ENCODE measurements at regions not wholly inside any gene's neighbourhood (a gene's known extent, or its start where the extent isn't known, plus 50 kb on each side); places are given as distances from the start of the nearest gene placed in this dataset.

GRCh38 chrX:117325706-117326105 is 790.9 kb downstream of the KLHL13 start:
- H3K36me3 Mint-ChIP-seq (ENCODE audit: low read depth): no peaks in the 10 kb centered on the region
- H3K4me3 Mint-ChIP-seq: no peak overlapping the region
- no peaks in the 10 kb centered on the region for H3K36me3 ChIP-seq (ENCODE audit: insufficient read depth, low read length)
- intact Hi-C loops (cut with DNase I, micrococcal nuclease): no loop called here
- no peak overlapping the region for H3K4me3 ChIP-seq (ENCODE audit: low read length)
- no peaks in the 10 kb centered on the region for H3K4me1 ChIP-seq (ENCODE audit: insufficient read depth, low read length)
- H3K27me3 Mint-ChIP-seq: no peaks in the 10 kb centered on the region
- CTCF ChIA-PET: no interaction called here
- no peak for ATAC-seq (ENCODE audit: poor library complexity)
- no peak overlapping the region for H3K27ac Mint-ChIP-seq
- no peaks in the 10 kb centered on the region for H3K27me3 ChIP-seq (ENCODE audit: control insufficient read depth in 1 of 2, insufficient read depth in 2 of 2, low read length in 2 of 2)
- no peak overlapping the region for H3K27ac ChIP-seq (ENCODE audit: low read depth in 1 of 2, low read length in 2 of 2)
- no peaks in the 10 kb centered on the region for H3K4me1 Mint-ChIP-seq (ENCODE audit: low read depth)
- peaks cover 0 to 5% of the 10 kb centered on the region in 2 experiments for H3K9me3 ChIP-seq (ENCODE audit: control insufficient read depth in 1 of 2, insufficient read depth in 1 of 2, low read length in 2 of 2)
- POLR2A ChIA-PET: no interaction called here
- DNase-seq: no peak
- H3K9me3 Mint-ChIP-seq: peaks cover 3% of the 10 kb centered on the region
- TF ChIP-seq CTCF (IDR thresholded peaks at IDR 0.05): no peak

GRCh38 chrX:117305168-117305766 is 811.3 kb downstream of the KLHL13 start:
- Mint-ChIP-seq H3K27me3 (no peaks in the 10 kb centered on the region), H3K4me3 (no peak overlapping the region), H3K27ac (no peak overlapping the region), H3K4me1 (ENCODE audit: low read depth) (no peaks in the 10 kb centered on the region), H3K9me3 (no peaks in the 10 kb centered on the region), H3K36me3 (ENCODE audit: low read depth) (no peaks in the 10 kb centered on the region)
- ATAC-seq (ENCODE audit: poor library complexity): no peak
- Histone ChIP-seq H3K4me3 (ENCODE audit: low read length) (no peak overlapping the region), H3K27me3 (ENCODE audit: control insufficient read depth in 1 of 2, insufficient read depth in 2 of 2, low read length in 2 of 2) (no peaks in the 10 kb centered on the region), H3K27ac (ENCODE audit: low read depth in 1 of 2, low read length in 2 of 2) (no peak overlapping the region), H3K36me3 (ENCODE audit: insufficient read depth, low read length) (no peaks in the 10 kb centered on the region), H3K9me3 (ENCODE audit: control insufficient read depth in 1 of 2, insufficient read depth in 1 of 2, low read length in 2 of 2) (peaks cover 0 to 7% of the 10 kb centered on the region in 2 experiments), H3K4me1 (ENCODE audit: insufficient read depth, low read length) (no peaks in the 10 kb centered on the region)
- intact Hi-C loops (cut with DNase I, micrococcal nuclease): no loop called here
- no peak for DNase-seq
- ChIA-PET POLR2A (no interaction called here), CTCF (no interaction called here)
- TF ChIP-seq CTCF (IDR thresholded peaks at IDR 0.05): no peak

GRCh38 chrX:117301086-117301485 is 815.5 kb downstream of the KLHL13 start:
- TF ChIP-seq CTCF (IDR thresholded peaks at IDR 0.05): no peak
- no peaks in the 10 kb centered on the region for H3K4me1 Mint-ChIP-seq (ENCODE audit: low read depth)
- ATAC-seq (ENCODE audit: poor library complexity): no peak

More at GRCh38 chrX:117301086-117301485, 815.5 kb downstream of the KLHL13 start:
- H3K36me3 ChIP-seq (ENCODE audit: insufficient read depth, low read length): no peaks in the 10 kb centered on the region
- ChIA-PET POLR2A (no interaction called here), CTCF (no interaction called here)
- Mint-ChIP-seq H3K36me3 (ENCODE audit: low read depth) (no peaks in the 10 kb centered on the region), H3K9me3 (no peaks in the 10 kb centered on the region), H3K27me3 (no peaks in the 10 kb centered on the region), H3K27ac (no peak overlapping the region), H3K4me3 (no peak overlapping the region)
- no peaks in the 10 kb centered on the region for H3K27me3 ChIP-seq (ENCODE audit: control insufficient read depth in 1 of 2, insufficient read depth in 2 of 2, low read length in 2 of 2)
- H3K27ac ChIP-seq (ENCODE audit: low read depth in 1 of 2, low read length in 2 of 2): no peak overlapping the region
- no peak overlapping the region for H3K4me3 ChIP-seq (ENCODE audit: low read length)
- peaks cover 0 to 7% of the 10 kb centered on the region in 2 experiments for H3K9me3 ChIP-seq (ENCODE audit: control insufficient read depth in 1 of 2, insufficient read depth in 1 of 2, low read length in 2 of 2)
- intact Hi-C loops (cut with DNase I, micrococcal nuclease): no loop called here
- no peaks in the 10 kb centered on the region for H3K4me1 ChIP-seq (ENCODE audit: insufficient read depth, low read length)
- DNase-seq: no peak

Data from CD4-positive, alpha-beta T cell (primary cell).